ENCODE measurements at regions not wholly inside any gene's neighbourhood (a gene's known extent, or its start where the extent isn't known, plus 50 kb on each side); places are given as distances from the start of the nearest gene placed in this dataset.
A peak's percentile ranks its signal among the peaks of the same experiment; 100 is the strongest.

GRCh38 chr2:78318275-78318674, 707.2 kb upstream of the REG3G start:
- DNase-seq = no peak

- DNase-seq = no peak
These were observed 695.3 kb upstream of the REG3G start for GRCh38 chr2:78330193-78330592.

- DNase-seq = no peak
These were observed 674.3 kb upstream of the REG3G start for GRCh38 chr2:78351208-78351607.

GRCh38 chr2:78353168-78353567, 672.3 kb upstream of the REG3G start:
- no peak for DNase-seq

- no peak for DNase-seq
These were observed 669.5 kb upstream of the REG3G start for GRCh38 chr2:78355967-78356366.

- no peak for DNase-seq
These were observed 641.9 kb upstream of the REG3G start for GRCh38 chr2:78383576-78383975.

GRCh38 chr2:78397198-78397597, 628.3 kb upstream of the REG3G start:
- DNase-seq = no peak

- no peak for DNase-seq
These were observed 617.3 kb upstream of the REG3G start for GRCh38 chr2:78407960-78408794.

- DNase-seq = no peak
These were observed 616.7 kb upstream of the REG3G start for GRCh38 chr2:78408795-78409118.

GRCh38 chr2:78411303-78411702, 614.2 kb upstream of the REG3G start:
- DNase-seq = no peak

GRCh38 chr2:78416625-78417300, 608.7 kb upstream of the REG3G start:
- no peak for DNase-seq

GRCh38 chr2:78417355-78417754, 608.1 kb upstream of the REG3G start:
- DNase-seq = no peak

GRCh38 chr2:78418021-78418420, 607.5 kb upstream of the REG3G start:
- peak; percentile 49 for DNase-seq

- no peak for DNase-seq
These were observed 605.4 kb upstream of the REG3G start for GRCh38 chr2:78420132-78420531.

GRCh38 chr2:78423631-78424030, 601.9 kb upstream of the REG3G start:
- DNase-seq = no peak

GRCh38 chr2:78427170-78427569, 598.3 kb upstream of the REG3G start:
- DNase-seq = no peak

GRCh38 chr2:78431241-78431640, 594.3 kb upstream of the REG3G start:
- DNase-seq = no peak

GRCh38 chr2:78439122-78439521, 586.4 kb upstream of the REG3G start:
- no peak for DNase-seq

- DNase-seq = no peak
These were observed 569.9 kb upstream of the REG3G start for GRCh38 chr2:78455586-78455985.

- no peak for DNase-seq
These were observed 568.2 kb upstream of the REG3G start for GRCh38 chr2:78457269-78457668.

- no peak for DNase-seq
These were observed 559.8 kb upstream of the REG3G start for GRCh38 chr2:78465707-78466106.

GRCh38 chr2:78476619-78477229, 548.8 kb upstream of the REG3G start:
- no peak for DNase-seq

- DNase-seq = no peak
These were observed 538.9 kb upstream of the REG3G start for GRCh38 chr2:78486565-78486964.

- no peak for DNase-seq
These were observed 527.4 kb upstream of the REG3G start for GRCh38 chr2:78498125-78498524.

Data from NCI-H2081 treated with DMSO at 0.1 percent for 48 hours (cell line).